GM12864 (cell line): ENCODE measurements at regions not wholly inside any gene's neighbourhood (a gene's known extent, or its start where the extent isn't known, plus 50 kb on each side); places are given as distances from the start of the nearest gene placed in this dataset.

Experiments
- DNase-seq: peaks from one replicate; pipeline ENCODE4 v3.0.0-alpha.2; 2011; ENCODE audit warnings: low read depth
- H3K4me3 ChIP-seq: 2 replicates; pipeline ENCODE4 v1.5.1; 2011; ENCODE audit warnings: mild to moderate bottlenecking, low read depth, low read length, control low read depth
- CTCF ChIP-seq: IDR thresholded peaks from 2 replicates; pipeline ENCODE4 v1.5.1; 2011; ENCODE audit warnings: low read depth, mild to moderate bottlenecking, moderate library complexity, low read length, control low read depth, inconsistent platforms; ENCODE audit errors: missing control alignments

GRCh38 chr16:85183564-85183963 lies 71.3 kb upstream of the CIBAR2 start:
- no peak overlapping the region for H3K4me3 ChIP-seq
- no peak for TF ChIP-seq CTCF
- no peak for DNase-seq

GRCh38 chr16:85184404-85184803 lies 72.1 kb upstream of the CIBAR2 start:
- TF ChIP-seq CTCF, result no peak
- DNase-seq, result no peak
- H3K4me3 ChIP-seq, result no peak overlapping the region

- DNase-seq, result no peak
- TF ChIP-seq CTCF, result no peak
These were observed 73.2 kb upstream of the CIBAR2 start for GRCh38 chr16:85185303-85186100.

GRCh38 chr16:85187002-85187401 lies 74.7 kb upstream of the CIBAR2 start:
- TF ChIP-seq CTCF, result no peak
- no peak overlapping the region for H3K4me3 ChIP-seq
- DNase-seq, result no peak

More at GRCh38 chr16:85185303-85186100, 73.2 kb upstream of the CIBAR2 start:
- H3K4me3 ChIP-seq, result no peak overlapping the region

GRCh38 chr16:85187447-85187846 lies 75.2 kb upstream of the CIBAR2 start:
- no peak for TF ChIP-seq CTCF
- no peak overlapping the region for H3K4me3 ChIP-seq
- no peak for DNase-seq

GRCh38 chr16:85187886-85188285 lies 75.6 kb upstream of the CIBAR2 start:
- TF ChIP-seq CTCF, result no peak

GRCh38 chr16:85188822-85189672 lies 76.8 kb upstream of the CIBAR2 start:
- no peak for TF ChIP-seq CTCF
- no peak for DNase-seq
- no peak overlapping the region for H3K4me3 ChIP-seq

More at GRCh38 chr16:85187886-85188285, 75.6 kb upstream of the CIBAR2 start:
- DNase-seq, result no peak
- no peak overlapping the region for H3K4me3 ChIP-seq
